Posterior vena cava (tissue), 2 donors: ENCODE measurements at regions not wholly inside any gene's neighbourhood (a gene's known extent, or its start where the extent isn't known, plus 50 kb on each side); places are given as distances from the start of the nearest gene placed in this dataset.
"Not testable (repeated sequence)": the region's sequence is repeated elsewhere in the genome, so short reads cannot be mapped to it uniquely, and the experiment has no call there.

Experiments
- DNase-seq: peaks from one replicate; pipeline ENCODE4 v3.0.0-alpha.2; 2020; ENCODE audit warnings: low spot score
- intact Hi-C, 2 donors: fragments of 100-400 bp; cut with DNase I; formaldehyde crosslinking; loops; one replicate each; pipeline versions ENCODE4 v1.14.1 to v1.14.2; 2022 to 2023
- donor health status: DM: yes; HTN: yes; CAD: no.
- donor health status: DM: yes; HTN: yes; CAD: no.

DNA sequence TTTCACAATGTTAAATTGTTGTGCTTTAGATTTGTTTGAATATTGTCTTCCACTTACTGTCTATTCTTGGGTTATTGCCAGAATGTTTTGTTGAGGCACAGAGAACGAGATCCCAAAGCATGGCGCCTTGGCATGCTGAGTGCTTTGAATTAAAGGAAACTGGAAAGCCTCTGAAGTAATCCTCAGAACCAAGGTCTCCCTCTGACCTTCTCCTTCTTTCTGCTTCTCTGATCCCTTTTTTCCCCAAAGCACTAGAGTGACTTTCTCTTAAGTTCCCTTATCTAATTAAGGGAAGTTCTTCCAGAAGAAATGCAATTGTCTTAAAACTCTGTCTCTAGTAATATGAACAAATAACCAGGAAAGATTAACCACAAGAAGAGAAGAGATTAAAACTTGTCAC lies 214.7 kb downstream of the SPP2 start:
- DNase-seq: no peak
- intact Hi-C loops: no loop called here

DNA sequence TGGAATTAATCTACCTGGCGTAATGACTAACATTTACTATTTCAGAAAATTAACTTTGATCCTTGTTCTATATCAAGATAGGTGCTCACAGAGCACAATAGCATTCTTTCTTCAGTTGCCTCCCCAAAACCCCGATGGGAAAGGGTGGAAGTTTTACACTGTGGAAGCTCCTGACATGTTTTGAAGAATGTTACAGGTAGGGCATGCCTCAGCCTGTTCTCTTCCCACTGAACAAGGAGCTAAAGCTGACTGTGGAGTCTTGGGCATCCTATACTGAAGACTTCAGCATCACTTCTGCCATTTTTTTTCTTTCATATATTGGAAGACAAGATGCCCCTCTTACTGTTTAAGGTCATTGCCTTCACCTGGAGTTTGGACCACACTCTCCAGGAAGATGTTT lies 211.2 kb downstream of the SPP2 start:
- no peak for DNase-seq
- intact Hi-C loops: no loop called here

DNA sequence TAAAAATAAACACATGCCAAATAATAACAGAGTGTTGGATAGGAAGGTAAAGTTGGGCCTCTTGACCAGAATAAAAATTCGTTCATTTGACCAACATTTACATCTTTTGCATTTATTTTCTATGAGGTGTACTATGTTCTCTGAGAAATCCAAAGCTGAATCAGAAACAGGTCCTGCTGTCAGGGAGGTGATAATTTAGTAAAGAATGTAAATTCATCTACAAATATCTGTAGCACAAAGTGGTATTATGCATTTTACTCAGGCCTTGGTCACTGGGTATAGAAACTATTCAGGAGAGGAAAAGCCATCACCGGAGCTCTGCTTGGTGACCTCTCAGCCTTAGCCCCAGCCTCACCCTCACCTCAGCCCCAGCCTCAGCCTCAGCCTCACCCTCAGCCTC lies 208.9 kb downstream of the SPP2 start:
- intact Hi-C loops: no loop called here
- no peak for DNase-seq

DNA sequence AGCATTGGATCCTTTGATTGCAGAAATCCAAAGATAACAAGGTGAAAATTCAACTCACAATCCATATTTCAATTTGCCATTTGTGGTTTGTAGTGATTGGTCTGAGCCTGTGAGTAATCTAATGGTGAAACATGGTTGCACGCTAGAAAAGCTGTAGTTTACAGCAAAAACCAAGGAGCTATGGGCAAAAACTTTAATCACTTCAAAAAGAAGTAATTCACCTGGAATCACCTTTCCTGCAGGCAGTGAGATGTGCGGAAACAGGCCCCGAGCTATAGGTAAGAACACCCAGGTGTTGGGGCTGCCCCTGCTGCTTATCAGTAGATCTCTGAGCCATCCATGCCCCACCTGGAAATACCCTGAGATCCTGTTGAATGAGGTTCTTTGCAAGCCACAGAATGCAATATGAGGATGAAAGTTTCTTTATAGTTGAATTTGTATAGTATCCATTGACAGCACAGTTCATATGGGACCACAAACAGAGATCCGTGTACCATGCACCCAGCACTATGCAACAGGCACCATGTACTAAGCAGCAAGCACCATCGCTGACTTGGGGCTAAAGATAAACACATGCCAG lies 208.2 kb downstream of the SPP2 start:
- DNase-seq: no peak
- intact Hi-C loops: no loop called here

DNA sequence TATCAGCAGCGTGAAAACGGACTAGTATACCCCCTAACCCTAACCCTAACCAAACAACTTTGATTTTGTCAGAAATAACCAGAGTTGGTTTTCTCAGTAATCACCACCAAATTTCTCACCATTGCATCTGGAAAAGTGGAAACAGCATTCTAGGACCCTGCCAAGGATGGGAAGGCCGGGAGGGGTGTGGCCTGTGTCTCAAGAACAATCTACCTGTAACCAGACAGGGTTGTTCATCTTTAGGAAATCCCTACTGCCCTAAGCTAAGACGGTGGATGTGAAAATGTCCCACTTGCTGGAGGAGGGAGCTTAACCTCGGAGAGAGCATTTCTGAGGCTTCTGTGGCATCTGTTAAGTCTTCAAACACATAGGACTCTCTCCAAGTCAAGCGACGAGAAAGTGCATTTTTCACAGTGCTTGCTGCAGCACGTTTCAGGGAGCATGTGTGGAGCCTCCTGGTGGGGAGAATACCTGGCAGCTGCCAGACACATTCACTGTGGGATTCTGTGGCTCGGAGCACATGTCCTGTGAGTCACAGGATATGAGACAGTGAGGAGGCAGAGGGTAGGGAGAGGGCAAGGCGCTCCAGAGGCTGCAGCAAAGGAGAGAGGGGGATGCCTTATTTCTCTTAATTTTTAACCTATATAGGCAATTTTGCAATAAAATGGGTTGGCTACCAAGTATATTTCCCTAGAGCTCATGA lies 207.5 kb downstream of the SPP2 start:
- DNase-seq: peak; percentile 86
- intact Hi-C loops: no loop called here

DNA sequence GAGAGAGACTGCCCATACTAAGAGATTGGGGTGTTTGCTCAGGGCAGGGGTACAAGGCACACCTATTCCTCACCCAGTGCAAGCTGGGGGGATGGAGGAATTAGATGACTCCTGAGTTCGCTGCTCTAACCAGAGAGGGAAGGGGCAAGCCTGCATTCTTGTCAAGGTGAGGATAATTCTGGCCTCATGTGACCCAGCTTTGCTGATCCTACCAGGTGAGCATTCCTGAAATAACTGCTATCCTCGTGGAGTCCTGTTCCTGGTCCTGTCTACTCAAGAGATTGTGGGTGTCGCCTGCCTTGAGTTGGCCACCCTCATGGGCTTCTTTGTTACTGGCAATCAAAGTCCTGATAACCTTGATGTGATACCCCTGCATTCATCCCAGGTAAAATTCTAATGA lies 206.0 kb downstream of the SPP2 start:
- intact Hi-C loops: no loop called here

DNA sequence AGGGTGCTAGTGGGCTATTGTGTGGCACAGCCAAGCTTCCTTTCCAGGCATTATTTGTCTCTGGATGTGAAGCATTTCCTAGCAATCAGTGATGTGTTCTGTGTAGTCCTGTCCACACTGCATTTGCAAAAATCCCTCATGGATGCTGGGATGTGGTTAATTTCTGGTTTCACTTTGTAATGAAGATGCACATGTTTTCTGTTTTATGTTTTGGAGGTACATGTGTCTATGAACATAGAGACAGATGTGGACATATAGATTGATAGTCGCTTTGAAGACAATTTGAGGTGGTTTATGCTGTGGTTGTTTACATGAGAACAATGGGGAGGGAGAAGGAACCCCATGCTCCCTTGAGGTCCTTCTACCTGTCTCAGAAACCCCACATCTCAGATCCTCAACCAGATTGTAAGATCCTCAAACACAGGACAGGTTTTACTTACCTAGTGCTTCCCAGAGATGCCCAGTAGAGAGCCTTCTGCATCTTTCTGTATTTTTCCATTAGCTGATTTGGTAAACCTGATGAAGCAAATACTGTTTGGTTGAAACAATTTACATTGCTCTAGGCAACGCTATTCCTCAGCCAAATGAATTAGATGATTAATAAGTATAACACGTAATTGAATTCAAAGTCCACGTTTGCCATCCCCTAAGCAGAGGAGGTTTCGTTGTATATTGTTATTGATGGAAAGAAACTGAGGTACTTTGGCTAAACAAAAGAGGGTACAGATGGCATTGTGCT lies 204.4 kb downstream of the SPP2 start:
- no peak for DNase-seq
- intact Hi-C loops: no loop called here

More for the DNA sequence above, 206.0 kb downstream of the SPP2 start:
- DNase-seq: no peak

DNA sequence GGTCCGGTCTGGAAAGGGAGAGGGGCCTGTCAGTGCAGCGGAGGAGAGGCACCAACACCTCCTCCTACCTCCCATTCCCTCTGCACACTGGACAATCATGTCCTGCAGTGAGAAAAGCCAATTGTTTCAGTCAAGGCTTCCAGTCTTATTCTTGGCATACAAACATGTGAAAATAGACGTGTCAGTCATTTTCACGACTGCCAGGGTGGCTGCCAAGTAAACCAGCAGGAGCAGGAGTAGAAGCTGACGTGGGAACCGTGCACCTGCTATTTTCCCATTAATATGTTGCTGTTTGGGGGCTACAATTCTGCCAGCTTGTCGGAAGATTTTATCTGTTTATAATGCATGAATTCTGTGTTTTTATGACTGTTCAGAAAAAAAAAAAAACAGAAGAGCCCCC lies 202.3 kb downstream of the SPP2 start:
- DNase-seq: no peak
- intact Hi-C loops: no loop called here

DNA sequence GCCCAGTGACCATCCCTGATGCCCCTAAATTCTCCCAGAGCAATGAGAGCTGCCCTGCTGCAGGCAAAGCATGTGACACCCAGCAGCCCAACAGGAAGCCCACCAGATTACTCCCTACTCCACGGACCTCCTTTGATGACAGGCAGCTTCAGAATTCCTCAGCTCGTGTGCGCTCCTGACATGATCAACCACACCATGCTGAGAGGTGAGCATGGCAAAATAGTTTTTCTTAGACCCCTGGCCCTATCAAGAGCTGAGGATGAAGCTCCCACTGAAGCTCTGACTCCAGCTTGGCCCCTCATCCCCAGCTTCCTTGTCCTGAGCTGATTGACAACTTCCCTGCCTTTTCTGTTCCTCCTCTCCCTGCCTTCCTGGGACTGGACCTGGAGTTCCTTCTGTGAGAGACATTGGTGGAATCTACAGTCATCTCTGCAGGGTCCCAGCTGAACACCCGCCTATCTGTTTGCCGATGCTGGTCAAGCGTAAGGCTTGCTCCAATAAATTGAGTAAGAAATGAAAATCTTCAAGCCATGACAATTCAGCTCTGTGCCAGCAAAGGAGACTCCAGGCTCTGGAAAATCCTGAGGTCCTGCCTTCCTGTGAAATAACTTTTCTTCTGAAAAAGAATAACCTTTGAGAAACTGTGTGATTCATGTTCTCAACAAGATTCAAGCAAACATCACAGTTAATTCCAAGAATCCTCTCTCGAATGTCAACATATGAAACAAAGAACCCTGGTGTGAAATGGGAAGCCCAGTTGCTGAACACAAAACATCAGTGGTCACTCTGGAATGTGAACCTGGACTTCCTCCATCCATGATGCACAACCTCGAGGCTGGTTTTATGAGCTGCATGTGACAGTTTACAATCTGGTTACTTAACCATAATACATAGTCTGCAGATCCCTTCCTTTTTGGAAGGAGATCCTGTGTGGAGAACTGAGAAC lies 201.1 kb downstream of the SPP2 start:
- intact Hi-C loops: no loop called here
- no peak for DNase-seq

DNA sequence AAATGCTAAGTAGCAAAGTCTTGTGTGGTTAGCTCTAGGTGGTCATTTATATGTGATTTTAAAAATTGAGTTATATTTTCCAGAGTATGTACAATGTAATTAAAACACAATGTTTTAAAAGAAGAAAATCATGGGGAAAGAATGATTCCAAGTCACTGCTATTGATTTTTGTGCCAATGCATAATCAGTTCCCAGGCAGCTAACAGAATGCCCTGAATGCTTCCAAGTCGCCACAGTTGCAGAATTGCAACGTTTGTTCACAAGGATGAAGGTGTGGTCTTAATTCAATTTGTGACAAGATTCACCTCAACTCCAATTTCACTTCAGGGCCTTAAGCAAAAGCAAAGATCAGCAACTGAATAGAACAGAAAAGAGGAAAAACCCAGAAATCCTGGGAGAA lies 200.4 kb downstream of the SPP2 start:
- intact Hi-C loops: no loop called here
- DNase-seq: no peak

DNA sequence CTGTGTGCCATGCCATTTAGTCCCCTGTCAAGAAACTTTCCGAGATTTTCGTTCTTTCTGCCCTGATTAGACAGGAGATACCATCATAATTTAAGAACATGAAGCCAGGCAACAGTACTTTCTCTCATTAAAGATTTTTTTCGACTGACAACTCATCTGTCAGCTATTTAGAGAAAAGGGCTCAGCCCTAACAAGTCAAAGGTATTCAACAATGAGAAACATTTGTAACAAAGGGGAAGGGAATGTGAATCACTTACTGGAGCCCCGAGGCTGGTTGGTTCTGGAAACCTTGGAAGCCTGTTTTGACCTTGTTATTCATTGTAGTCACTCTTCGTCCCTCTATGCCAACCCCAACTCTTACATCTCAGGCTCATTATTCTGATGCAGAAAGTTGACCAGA lies 199.4 kb downstream of the SPP2 start:
- intact Hi-C loops: loop anchor here in 1 of 2 donors (2.0 kb wide), 1 partner anchor 29 kb away; no protein-coding TSS in a partner anchor
- no peak for DNase-seq

DNA sequence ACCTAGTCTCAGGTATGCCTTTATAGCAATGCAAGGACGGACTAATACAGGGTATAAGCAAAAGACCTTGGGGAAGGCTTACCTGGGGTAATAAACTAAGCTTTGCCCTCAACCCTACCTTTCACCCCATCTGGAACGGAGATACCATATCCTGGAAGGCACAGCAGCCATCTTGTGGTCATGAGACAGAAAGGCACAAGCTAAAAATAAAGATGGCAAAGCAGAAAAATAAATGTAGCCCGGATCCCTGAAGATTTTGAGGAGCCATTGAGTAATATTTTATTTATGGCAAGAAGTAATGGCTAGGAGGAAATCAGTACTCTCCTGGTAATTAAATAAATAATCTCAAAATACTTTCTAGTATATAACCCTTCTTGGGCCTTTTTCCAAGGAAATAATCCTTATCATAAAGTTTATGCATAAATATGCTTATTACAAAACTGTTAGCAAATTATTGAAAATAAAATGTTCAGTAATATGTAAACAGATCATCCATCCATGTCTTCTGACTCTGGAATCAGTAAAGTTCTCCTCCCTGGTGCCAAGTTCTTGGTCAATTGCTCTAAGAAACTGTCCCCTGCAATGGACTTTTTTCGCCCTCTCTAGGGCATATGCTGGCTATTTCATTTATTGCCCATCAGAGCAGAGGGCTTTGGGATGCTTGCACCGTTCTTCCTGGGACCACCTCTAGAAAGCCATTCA lies 198.7 kb downstream of the SPP2 start:
- DNase-seq: no peak
- intact Hi-C loops: loop anchor here in 1 of 2 donors (2.0 kb wide), 1 partner anchor 30 kb away; no protein-coding TSS in a partner anchor

DNA sequence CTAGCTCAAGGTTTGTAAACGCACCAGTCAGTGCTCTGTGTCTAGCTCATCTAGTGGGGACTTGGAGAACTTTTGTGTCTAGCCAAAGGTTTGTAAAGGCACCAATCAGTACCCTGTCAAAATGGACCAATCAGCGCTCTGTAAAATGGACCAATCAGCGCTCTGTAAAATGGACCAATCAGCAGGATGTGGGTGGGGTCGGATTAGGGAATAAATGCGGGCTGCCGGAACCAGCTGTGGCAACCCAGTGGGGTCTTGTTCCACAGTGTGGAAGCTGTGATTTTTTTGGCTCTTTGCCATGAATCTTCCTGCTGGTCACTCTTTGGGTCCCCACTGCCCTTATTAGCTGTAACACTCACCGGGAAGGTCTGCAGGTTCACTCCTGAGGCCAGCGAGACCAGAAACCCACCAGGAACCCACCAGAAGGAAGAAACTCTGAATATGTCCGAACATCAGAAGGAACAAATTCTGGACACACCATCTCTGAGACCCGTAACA lies 197.8 kb downstream of the SPP2 start:
- intact Hi-C loops: loop anchor here in 1 of 2 donors (2.0 kb wide), 1 partner anchor 31 kb away; no protein-coding TSS in a partner anchor

DNA sequence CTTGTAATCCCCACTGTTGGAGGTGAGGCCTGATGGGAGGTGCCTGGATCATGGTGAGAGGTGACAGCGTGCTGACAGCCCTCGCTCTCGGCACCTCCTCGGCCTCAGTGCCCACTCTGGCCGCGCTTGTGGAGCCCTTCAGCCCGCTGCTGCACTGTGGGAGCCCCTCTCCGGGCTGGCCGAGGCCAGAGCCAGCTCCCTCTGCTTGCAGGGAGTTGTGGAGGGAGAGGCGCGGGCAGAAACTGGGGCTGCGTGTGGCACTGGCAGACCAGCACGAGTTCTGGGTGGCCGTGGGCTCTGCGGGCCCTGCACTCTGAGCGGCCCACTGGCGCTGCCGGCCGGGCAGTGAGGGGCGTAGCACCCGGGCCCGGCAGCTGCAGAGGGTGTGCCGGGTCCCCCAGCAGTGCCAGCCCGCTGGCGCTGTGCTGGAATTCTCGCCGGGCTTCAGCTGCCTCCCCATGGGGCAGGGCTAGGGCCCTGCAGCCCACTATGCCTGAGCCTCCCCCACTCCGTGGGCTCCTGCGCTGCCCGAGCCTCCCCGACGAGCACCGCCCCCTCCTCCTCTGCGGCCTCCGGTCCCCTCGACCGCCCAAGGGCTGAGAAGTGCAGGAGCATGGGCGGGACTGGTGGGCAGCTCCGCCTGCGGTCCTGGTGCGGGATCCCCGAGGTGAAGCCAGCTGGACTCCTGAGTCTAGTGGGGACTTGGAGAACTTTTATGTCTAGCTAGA lies 197.1 kb downstream of the SPP2 start:
- DNase-seq: no peak
- intact Hi-C loops: loop anchor here in 1 of 2 donors (2.0 kb wide), 1 partner anchor 31 kb away; no protein-coding TSS in a partner anchor

More for the DNA sequence above, 197.8 kb downstream of the SPP2 start:
- DNase-seq: not testable (repeated sequence)

DNA sequence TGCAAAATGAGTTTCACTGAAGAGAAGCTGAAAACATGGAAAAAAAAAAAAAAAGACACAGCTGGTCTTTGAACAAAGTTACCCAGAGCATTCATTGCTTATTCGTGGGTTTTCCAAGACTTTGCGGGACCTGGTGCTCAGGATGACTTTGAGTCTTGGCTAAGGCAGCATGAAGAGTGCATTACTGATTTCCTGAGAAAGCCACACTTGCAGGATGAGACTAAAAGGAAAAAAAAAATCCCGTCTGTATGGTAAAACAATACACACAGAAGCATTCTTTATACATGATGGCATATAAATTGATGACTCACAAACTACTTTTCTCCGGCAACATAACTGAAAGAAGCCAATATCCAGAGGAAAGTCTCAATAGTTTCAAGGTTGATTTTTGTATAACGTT lies 195.4 kb downstream of the SPP2 start:
- intact Hi-C loops: no loop called here
- DNase-seq: no peak

DNA sequence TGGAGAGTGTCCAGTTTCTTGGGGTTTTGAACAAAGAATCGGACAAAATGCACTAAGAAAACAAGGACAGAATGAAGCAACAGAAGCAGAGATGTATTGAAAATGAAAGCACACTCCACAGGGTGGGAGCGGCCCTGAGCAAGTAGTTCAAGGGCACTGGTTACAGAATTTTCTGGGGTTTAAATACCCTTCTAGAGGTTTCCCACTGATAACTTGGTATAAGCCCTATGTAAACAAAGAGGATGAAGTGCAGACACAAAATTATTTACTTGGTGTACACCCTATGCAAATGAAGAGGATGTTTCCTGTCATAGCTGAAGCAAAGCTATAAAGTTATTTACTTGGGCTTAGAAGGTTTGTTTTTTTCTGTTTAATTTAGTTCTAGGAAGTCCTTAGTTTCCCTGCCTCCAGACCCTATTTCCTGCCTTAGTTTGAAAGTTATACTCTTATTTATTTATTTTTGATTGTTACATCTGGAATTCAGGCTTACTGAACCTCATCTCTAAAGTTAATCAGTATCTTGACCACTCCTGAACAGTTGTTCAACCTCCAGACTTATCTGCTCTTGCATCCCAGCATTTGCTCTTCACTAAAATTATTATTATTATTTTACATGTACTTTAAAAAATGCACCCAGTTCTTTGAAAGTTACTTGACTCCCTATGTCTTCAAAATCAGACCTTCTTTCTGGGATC lies 193.5 kb downstream of the SPP2 start:
- DNase-seq: no peak
- intact Hi-C loops: no loop called here

DNA sequence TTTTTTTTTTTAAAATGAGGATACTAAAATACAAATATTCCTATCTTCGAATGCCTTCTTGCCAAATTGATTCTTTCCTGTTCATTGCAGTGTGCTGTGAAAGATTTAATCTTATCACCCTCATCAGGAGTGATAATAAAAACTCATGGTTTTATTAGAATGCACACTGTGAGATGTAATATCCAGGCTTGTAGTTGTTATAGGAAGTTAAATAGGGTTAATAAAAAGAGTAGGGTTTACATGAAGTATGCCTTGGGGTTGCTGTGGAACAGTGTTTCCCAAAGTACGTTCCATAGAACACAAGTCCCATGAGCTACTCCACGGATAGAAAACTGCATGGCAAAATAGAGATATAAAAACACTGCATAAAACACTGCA lies 191.9 kb downstream of the SPP2 start:
- intact Hi-C loops: no loop called here
- no peak for DNase-seq
